ENCODE measurements at regions not wholly inside any gene's neighbourhood (a gene's known extent, or its start where the extent isn't known, plus 50 kb on each side); places are given as distances from the start of the nearest gene placed in this dataset.
A peak's percentile ranks its signal among the peaks of the same experiment; 100 is the strongest.
"Not testable (repeated sequence)": the region's sequence is repeated elsewhere in the genome, so short reads cannot be mapped to it uniquely, and the experiment has no call there.

GRCh38 chr17:71413935-71414334, 706.9 kb upstream of the SOX9 start:
- ATAC-seq, result peak; percentile 45

- no peak for ATAC-seq
Measured at GRCh38 chr17:71417142-71417541, 703.7 kb upstream of the SOX9 start.

- no peak for ATAC-seq
Measured at GRCh38 chr17:71422968-71423367, 697.9 kb upstream of the SOX9 start.

- ATAC-seq, result peak; percentile 95
Measured at GRCh38 chr17:71423871-71424546, 696.8 kb upstream of the SOX9 start.

GRCh38 chr17:71427801-71428200, 693.0 kb upstream of the SOX9 start:
- ATAC-seq, result no peak

GRCh38 chr17:71428897-71429296, 691.9 kb upstream of the SOX9 start:
- ATAC-seq, result no peak

- no peak for ATAC-seq
Measured at GRCh38 chr17:71430281-71430680, 690.5 kb upstream of the SOX9 start.

- no peak for ATAC-seq
Measured at GRCh38 chr17:71431146-71431545, 689.7 kb upstream of the SOX9 start.

GRCh38 chr17:71432378-71433315, 688.2 kb upstream of the SOX9 start:
- ATAC-seq, result no peak

- no peak for ATAC-seq
Measured at GRCh38 chr17:71434716-71435115, 686.1 kb upstream of the SOX9 start.

GRCh38 chr17:71436479-71436878, 684.3 kb upstream of the SOX9 start:
- ATAC-seq, result no peak

- ATAC-seq, result no peak
Measured at GRCh38 chr17:71437166-71437565, 683.7 kb upstream of the SOX9 start.

GRCh38 chr17:71438631-71439146, 682.1 kb upstream of the SOX9 start:
- peak; percentile 83 for ATAC-seq

- no peak for ATAC-seq
Measured at GRCh38 chr17:71440513-71440912, 680.3 kb upstream of the SOX9 start.

GRCh38 chr17:71441098-71441497, 679.7 kb upstream of the SOX9 start:
- ATAC-seq, result peak; percentile 95

- ATAC-seq, result no peak
Measured at GRCh38 chr17:71444078-71444477, 676.7 kb upstream of the SOX9 start.

GRCh38 chr17:71446645-71447437, 674.0 kb upstream of the SOX9 start:
- ATAC-seq, result peak; percentile 35

- ATAC-seq, result no peak
Measured at GRCh38 chr17:71447644-71448043, 673.2 kb upstream of the SOX9 start.

- ATAC-seq, result not testable (repeated sequence)
Measured at GRCh38 chr17:71450657-71451056, 670.2 kb upstream of the SOX9 start.

GRCh38 chr17:71453876-71454422, 666.9 kb upstream of the SOX9 start:
- ATAC-seq, result no peak

GRCh38 chr17:71455219-71455618, 665.6 kb upstream of the SOX9 start:
- no peak for ATAC-seq

- peak; percentile 88 for ATAC-seq
Measured at GRCh38 chr17:71458322-71458721, 662.5 kb upstream of the SOX9 start.

GRCh38 chr17:71460943-71461342, 659.9 kb upstream of the SOX9 start:
- no peak for ATAC-seq
